HepG2 (cell line): ENCODE measurements at regions not wholly inside any gene's neighbourhood (a gene's known extent, or its start where the extent isn't known, plus 50 kb on each side); places are given as distances from the start of the nearest gene placed in this dataset.
A peak's percentile ranks its signal among the peaks of the same experiment; 100 is the strongest.

ENCODE experiments used
- ARID5B ChIP-seq: IDR thresholded peaks from 2 replicates; pipeline ENCODE4 v1.4.0; 2020; ENCODE audit warnings: mild to moderate bottlenecking, missing genetic modification reagents
- DRAP1 ChIP-seq: IDR thresholded peaks from 2 replicates; pipeline ENCODE4 v1.6.1; 2016; ENCODE audit warnings: missing genetic modification reagents, missing compliant biosample characterization
- ELF3 ChIP-seq: IDR thresholded peaks from 2 replicates; pipeline ENCODE4 v1.6.1; 2016; ENCODE audit warnings: missing genetic modification reagents, missing compliant biosample characterization
- ETV5 ChIP-seq: IDR thresholded peaks from 2 replicates; pipeline ENCODE4 v1.6.1; 2018; ENCODE audit warnings: missing biosample characterization, missing genetic modification reagents, inconsistent platforms, borderline replicate concordance
- GATAD1 ChIP-seq: IDR thresholded peaks from 2 replicates; pipeline ENCODE4 v1.6.1; 2016; ENCODE audit warnings: missing genetic modification reagents, missing compliant biosample characterization
- HMGXB3 ChIP-seq: sonication (generic); formaldehyde crosslinking; IDR thresholded peaks from 2 replicates; pipeline ENCODE4 v1.4.0; 2020; ENCODE audit warnings: missing genetic modification reagents, borderline replicate concordance
- HOXA9 ChIP-seq: sonication (generic); formaldehyde crosslinking; IDR thresholded peaks from 2 replicates; pipeline ENCODE4 v1.8.1; 2022; ENCODE audit warnings: missing genetic modification reagents, mild to moderate bottlenecking, moderate library complexity, borderline replicate concordance
- KMT2B ChIP-seq: IDR thresholded peaks from 2 replicates; pipeline ENCODE4 v1.6.1; 2016; ENCODE audit warnings: missing genetic modification reagents, missing compliant biosample characterization
- NR2F6 ChIP-seq, 2 experiments: IDR thresholded peaks; 2 replicates each; pipeline ENCODE4 v1.6.1; 2016; ENCODE audit warnings: antibody characterized with exemption in 1 of 2, mild to moderate bottlenecking in 1 of 2
- RFXANK ChIP-seq: IDR thresholded peaks from 2 replicates; pipeline ENCODE4 v1.6.1; 2016
- SMARCC2 ChIP-seq: fragments of 450-650 bp; IDR thresholded peaks from 2 replicates; pipeline ENCODE4 v1.6.1; 2017; ENCODE audit warnings: antibody characterized with exemption, mild to moderate bottlenecking
- ZNF780A ChIP-seq: sonication (generic); formaldehyde crosslinking; IDR thresholded peaks from 2 replicates; pipeline ENCODE4 v1.8.0; 2022; ENCODE audit warnings: mild to moderate bottlenecking, missing genetic modification reagents, moderate library complexity
- TF ChIP-seq, protein P1 (sequence below): IDR thresholded peaks from 2 replicates; pipeline ENCODE4 v1.6.1; 2018; ENCODE audit warnings: missing genetic modification reagents, mild to moderate bottlenecking, missing compliant biosample characterization
- TF ChIP-seq, protein P2 (sequence below): sonication (generic); formaldehyde crosslinking; IDR thresholded peaks from 2 replicates; pipeline ENCODE4 v1.4.0; 2020; ENCODE audit warnings: missing genetic modification reagents, borderline replicate concordance

DNA sequence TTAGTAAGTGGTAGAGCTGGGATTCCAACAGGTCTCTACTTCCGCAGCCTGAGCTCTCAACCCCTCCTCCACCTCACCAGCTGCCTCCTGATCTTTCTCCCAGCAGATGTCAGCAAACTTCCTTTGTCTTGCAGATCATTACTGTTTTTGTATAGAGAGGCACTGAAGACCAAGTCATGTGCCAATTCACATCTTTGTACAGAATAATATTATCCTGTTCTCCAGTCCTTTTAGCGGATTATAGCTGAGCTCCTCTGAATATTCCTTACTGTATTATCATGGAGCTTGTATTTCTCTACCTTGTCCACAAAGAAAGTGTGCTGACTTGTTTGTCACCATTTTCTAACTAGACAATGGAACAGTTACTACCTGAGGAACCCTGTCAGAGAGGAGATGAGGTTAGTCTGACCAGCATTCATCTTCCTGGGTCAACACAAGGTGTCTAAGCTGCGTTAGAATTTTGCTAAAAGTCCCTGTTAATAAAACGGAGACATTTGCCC, 142.3 kb upstream of the ARHGAP5 start (continued):
- TF ChIP-seq RFXANK (peak; percentile 85; the same call in 1 of the 2 replicates), ETV5 (CRISPR knock-in tag) (peak; percentile 81; the same call in 1 of the 2 replicates), DRAP1 (peak; percentile 27; the same call in 1 of the 2 replicates), NR2F6 (IDR thresholded peaks at IDR 0.05) (no peak), NR2F6 (CRISPR knock-in tag; IDR thresholded peaks at IDR 0.05) (peak; percentile 36; the same call in 1 of the 2 replicates), SMARCC2 (no peak), ZNF780A (peak; percentile 79; the same call in 1 of the 2 replicates), GATAD1 (peak; percentile 65; the same call in 1 of the 2 replicates), ELF3 (peak; percentile 79), HMGXB3 (CRISPR knock-in tag) (0 out of 2 replicates have a peak, but pooled peaks have one; percentile 61), KMT2B (CRISPR knock-in tag) (peak; percentile 61; the same call in 1 of the 2 replicates), ARID5B (CRISPR knock-in tag) (peak; percentile 80), HOXA9 (0 out of 2 replicates have a peak, but pooled peaks have one; percentile 29)
- TF ChIP-seq, protein P1, sequence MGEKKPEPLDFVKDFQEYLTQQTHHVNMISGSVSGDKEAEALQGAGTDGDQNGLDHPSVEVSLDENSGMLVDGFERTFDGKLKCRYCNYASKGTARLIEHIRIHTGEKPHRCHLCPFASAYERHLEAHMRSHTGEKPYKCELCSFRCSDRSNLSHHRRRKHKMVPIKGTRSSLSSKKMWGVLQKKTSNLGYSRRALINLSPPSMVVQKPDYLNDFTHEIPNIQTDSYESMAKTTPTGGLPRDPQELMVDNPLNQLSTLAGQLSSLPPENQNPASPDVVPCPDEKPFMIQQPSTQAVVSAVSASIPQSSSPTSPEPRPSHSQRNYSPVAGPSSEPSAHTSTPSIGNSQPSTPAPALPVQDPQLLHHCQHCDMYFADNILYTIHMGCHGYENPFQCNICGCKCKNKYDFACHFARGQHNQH (CRISPR knock-in tag), result peak; percentile 56; the same call in 1 of the 2 replicates
- TF ChIP-seq, protein P2, sequence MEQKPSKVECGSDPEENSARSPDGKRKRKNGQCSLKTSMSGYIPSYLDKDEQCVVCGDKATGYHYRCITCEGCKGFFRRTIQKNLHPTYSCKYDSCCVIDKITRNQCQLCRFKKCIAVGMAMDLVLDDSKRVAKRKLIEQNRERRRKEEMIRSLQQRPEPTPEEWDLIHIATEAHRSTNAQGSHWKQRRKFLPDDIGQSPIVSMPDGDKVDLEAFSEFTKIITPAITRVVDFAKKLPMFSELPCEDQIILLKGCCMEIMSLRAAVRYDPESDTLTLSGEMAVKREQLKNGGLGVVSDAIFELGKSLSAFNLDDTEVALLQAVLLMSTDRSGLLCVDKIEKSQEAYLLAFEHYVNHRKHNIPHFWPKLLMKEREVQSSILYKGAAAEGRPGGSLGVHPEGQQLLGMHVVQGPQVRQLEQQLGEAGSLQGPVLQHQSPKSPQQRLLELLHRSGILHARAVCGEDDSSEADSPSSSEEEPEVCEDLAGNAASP (CRISPR knock-in tag), result peak; percentile 62
